Erythroblast (primary cell): ENCODE measurements at regions not wholly inside any gene's neighbourhood (a gene's known extent, or its start where the extent isn't known, plus 50 kb on each side); places are given as distances from the start of the nearest gene placed in this dataset.

ENCODE experiments used
- GATA1 ChIP-seq: IDR thresholded peaks from 2 replicates; pipeline ENCODE4 v1.6.1; 2011; ENCODE audit warnings: low read depth, mild to moderate bottlenecking, control low read depth, low read length, moderate library complexity
- POLR2A ChIP-seq: IDR thresholded peaks from 2 replicates; pipeline ENCODE4 v1.6.1; 2011; ENCODE audit warnings: mild to moderate bottlenecking, low read length

DNA sequence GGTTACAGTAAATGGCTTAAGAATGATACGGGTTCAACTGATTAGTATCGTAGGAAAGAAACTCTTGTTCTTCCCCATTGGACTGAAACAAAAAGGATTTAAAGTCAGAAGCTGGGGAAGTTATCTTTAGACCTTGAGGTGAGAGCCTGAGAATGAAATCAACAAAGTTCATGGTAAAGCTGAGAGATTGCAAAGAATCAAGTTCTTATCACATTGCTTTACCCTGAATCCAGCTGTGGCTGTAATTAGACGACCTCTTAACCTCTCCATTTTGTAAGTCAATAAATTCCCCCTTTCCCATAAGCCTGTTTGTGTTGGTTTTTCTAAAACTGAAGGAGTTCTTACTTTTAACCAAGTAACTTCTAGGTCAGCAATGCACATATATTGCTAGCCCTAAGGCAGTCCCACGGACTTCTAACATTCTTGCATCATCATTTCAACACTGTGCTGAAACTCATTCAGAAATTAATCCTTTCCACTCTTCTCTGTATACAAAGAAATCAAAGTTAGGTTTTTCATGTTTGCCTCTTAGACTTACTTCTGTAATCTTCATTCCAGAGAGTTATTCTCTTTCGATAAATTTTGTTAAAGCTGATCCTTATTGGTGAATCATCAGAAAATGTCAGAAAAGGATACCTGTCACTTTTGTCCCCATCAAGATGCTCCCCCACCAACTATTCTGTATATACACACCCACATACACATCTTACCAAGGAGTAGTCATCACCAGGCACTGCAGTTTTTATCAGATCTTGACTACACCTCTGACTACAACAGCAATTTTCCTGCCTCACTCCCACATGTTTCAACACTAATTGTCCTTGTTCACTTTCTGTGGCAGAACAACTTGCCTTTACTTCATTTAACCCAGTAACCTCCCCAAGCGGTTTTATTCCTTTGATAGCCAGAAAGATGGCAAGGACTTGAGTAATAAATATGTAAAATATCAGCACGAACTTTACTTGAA, 77.9 kb upstream of the STK26 start:
- TF ChIP-seq POLR2A (no peak), GATA1 (no peak)
